Stomach (tissue), 8 donors: ENCODE measurements at regions not wholly inside any gene's neighbourhood (a gene's known extent, or its start where the extent isn't known, plus 50 kb on each side); places are given as distances from the start of the nearest gene placed in this dataset.

Experiments used
- DNase-seq, 2 donors: peaks; one replicate each; pipeline versions ENCODE4 v3.0.0 to v3.0.0-alpha.2; 2013 to 2019
- H3K27ac ChIP-seq, 5 donors: fragments of 200-600 bp in 4 of 5; sonication (generic) in 4 of 5; one replicate each; pipeline ENCODE4 v1.5.1; 2013 to 2019; ENCODE audit warnings: mild to moderate bottlenecking in 1 of 5, moderate library complexity in 1 of 5
- H3K27me3 ChIP-seq, 3 donors: fragments of 200-600 bp; sonication (generic); one replicate each; pipeline ENCODE4 v1.5.1; 2017 to 2019; ENCODE audit warnings: mixed run types in 1 of 3
- H3K36me3 ChIP-seq, 4 donors: fragments of 200-600 bp; sonication (generic); 1 replicate in 3 of 4; 2 replicates in 1 of 4; pipeline ENCODE4 v1.5.1; 2016 to 2019
- H3K4me1 ChIP-seq, 4 donors: fragments of 200-600 bp; sonication (generic); one replicate each; pipeline ENCODE4 v1.5.1; 2016 to 2019
- H3K4me3 ChIP-seq, 4 donors: fragments of 200-600 bp; sonication (generic) in 3 of 4; one replicate each; pipeline ENCODE4 v1.5.1; 2016 to 2019; ENCODE audit warnings: mild to moderate bottlenecking in 1 of 4
- H3K9me3 ChIP-seq, 4 donors: fragments of 200-600 bp; sonication (generic); one replicate each; pipeline ENCODE4 v1.5.1; 2016 to 2019
- CTCF ChIP-seq, 7 experiments: fragments of 450-650 bp in 4 of 7; fragments of 200-600 bp in 3 of 7; sonication (generic) in 3 of 7; IDR thresholded peaks; one replicate each; pipeline ENCODE4 v1.5.1; 2016 to 2019; ENCODE audit warnings: antibody characterized with exemption in 7 of 7, control low read depth in 2 of 7, mild to moderate bottlenecking in 1 of 7
- EP300 ChIP-seq: sonication (generic); formaldehyde crosslinking; IDR thresholded peaks from one replicate; pipeline ENCODE4 v1.6.1; 2017; ENCODE audit warnings: antibody characterized with exemption
- POLR2A ChIP-seq, 4 donors: fragments of 450-650 bp; IDR thresholded peaks; one replicate each; pipeline ENCODE4 v1.6.1; 2016; ENCODE audit warnings: antibody characterized with exemption in 4 of 4, control low read depth in 2 of 4, mild to moderate bottlenecking in 1 of 4, moderate library complexity in 1 of 4
- POLR2AphosphoS5 ChIP-seq, 3 donors: sonication (generic); formaldehyde crosslinking; IDR thresholded peaks; one replicate each; pipeline ENCODE4 v1.6.1; 2016; ENCODE audit warnings: antibody characterized with exemption in 3 of 3
- WGBS, 5 donors: extraction: QIAGEN DNeasy Blood & Tissue Kit in 3 of 5; methylation state at CpG; one replicate each; pipeline versions ENCODE4 v1.1.5 to v1.1.7; 2013 to 2018; 5-methylcytosine and 5-hydroxymethylcytosine counted together
- intact Hi-C: fragments of 100-400 bp; cut with DNase I; formaldehyde crosslinking; loops from one replicate; pipeline ENCODE4 v1.15.1; 2023; ENCODE audit warnings: low total_unique reads
- donor health status: healthy with polysubstance abuse.
- donor health status: Bipolar disorder and iron deficiency.
- donor health status: healthy.

- intact Hi-C loops = no loop called here
- Histone ChIP-seq H3K4me1 (peaks cover 0 to 8% (median 0%) of the 10 kb centered on the region in 4 donors), H3K4me3 (no peak overlapping the region), H3K36me3 (no peaks in the 10 kb centered on the region), H3K27me3 (peaks cover 0 to 6% (median 0%) of the 10 kb centered on the region in 3 donors), H3K27ac (no peak overlapping the region), H3K9me3 (no peaks in the 10 kb centered on the region)
- 61 to 74% (median 67%) methylated on average over 16 to 17 of the region's 17 CpGs for WGBS, 5 donors
- no peak for TF ChIP-seq EP300
- TF ChIP-seq POLR2A (IDR thresholded peaks at IDR 0.05) = no peak
- no peak for TF ChIP-seq CTCF (IDR thresholded peaks at IDR 0.05)
- no peak for TF ChIP-seq POLR2AphosphoS5 (IDR thresholded peaks at IDR 0.05)
- DNase-seq = no peak
Observed at GRCh38 chr10:44589181-44589943, 204.5 kb upstream of the CXCL12 start.

GRCh38 chr10:44589944-44590449 lies 205.1 kb upstream of the CXCL12 start:
- DNase-seq = no peak
- Histone ChIP-seq H3K36me3 (no peaks in the 10 kb centered on the region), H3K27me3 (peaks cover 0 to 12% (median 0%) of the 10 kb centered on the region in 3 donors), H3K4me1 (peaks cover 0 to 8% (median 0%) of the 10 kb centered on the region in 4 donors), H3K9me3 (no peaks in the 10 kb centered on the region), H3K4me3 (no peak overlapping the region), H3K27ac (no peak overlapping the region)
- TF ChIP-seq CTCF (IDR thresholded peaks at IDR 0.05) = no peak
- no peak for TF ChIP-seq EP300
- TF ChIP-seq POLR2AphosphoS5 (IDR thresholded peaks at IDR 0.05) = no peak
- TF ChIP-seq POLR2A (IDR thresholded peaks at IDR 0.05) = no peak
- intact Hi-C loops = no loop called here
- 59 to 64% (median 60%) methylated on average over 5 of the region's 5 CpGs for WGBS, 5 donors

GRCh38 chr10:44591911-44592310 lies 207.0 kb upstream of the CXCL12 start:
- intact Hi-C loops = no loop called here
- DNase-seq = no peak
- H3K4me1 ChIP-seq = peaks cover 0 to 8% (median 0%) of the 10 kb centered on the region in 4 donors
- H3K9me3 ChIP-seq = no peaks in the 10 kb centered on the region
- no peak overlapping the region for H3K4me3 ChIP-seq
- no peak overlapping the region for H3K27ac ChIP-seq
- no peaks in the 10 kb centered on the region for H3K36me3 ChIP-seq
- 16 to 40% (median 32%) methylated on average over 1 of the region's 1 CpG for WGBS, 5 donors
- TF ChIP-seq CTCF (IDR thresholded peaks at IDR 0.05) = no peak
- TF ChIP-seq POLR2AphosphoS5 (IDR thresholded peaks at IDR 0.05) = no peak
- no peak for TF ChIP-seq POLR2A (IDR thresholded peaks at IDR 0.05)
- TF ChIP-seq EP300 = no peak
- peaks cover 0 to 12% (median 0%) of the 10 kb centered on the region in 3 donors for H3K27me3 ChIP-seq

GRCh38 chr10:44593952-44594351 lies 209.1 kb upstream of the CXCL12 start:
- Histone ChIP-seq H3K27ac (no peak overlapping the region), H3K9me3 (no peaks in the 10 kb centered on the region), H3K27me3 (peaks cover 0 to 12% (median 0%) of the 10 kb centered on the region in 3 donors), H3K36me3 (no peaks in the 10 kb centered on the region), H3K4me1 (peaks cover 0 to 5% (median 0%) of the 10 kb centered on the region in 4 donors), H3K4me3 (no peak overlapping the region)
- WGBS, 5 donors = 71 to 80% (median 77%) methylated on average over 6 to 7 of the region's 7 CpGs
- DNase-seq = no peak
- TF ChIP-seq EP300 = no peak
- no peak for TF ChIP-seq CTCF (IDR thresholded peaks at IDR 0.05)
- TF ChIP-seq POLR2AphosphoS5 (IDR thresholded peaks at IDR 0.05) = no peak
- TF ChIP-seq POLR2A (IDR thresholded peaks at IDR 0.05) = no peak
- intact Hi-C loops = no loop called here
